WERI-Rb-1 (cell line): ENCODE measurements at regions not wholly inside any gene's neighbourhood (a gene's known extent, or its start where the extent isn't known, plus 50 kb on each side); places are given as distances from the start of the nearest gene placed in this dataset.

Experiments used
- DNase-seq: peaks from one replicate; pipeline ENCODE4 v3.0.0-alpha.2; 2020
- H3K27ac ChIP-seq: fragments of 250-450 bp; sonication (Bioruptor Pico); 2 replicates; pipeline ENCODE4 v1.5.1; 2020; ENCODE audit warnings: mild to moderate bottlenecking, moderate library complexity
- H3K27me3 ChIP-seq: fragments of 250-450 bp; sonication (Bioruptor Pico); 2 replicates; pipeline ENCODE4 v1.5.1; 2021; ENCODE audit warnings: mild to moderate bottlenecking, low read depth, moderate library complexity; ENCODE audit not compliant: insufficient read depth, severe bottlenecking
- H3K36me3 ChIP-seq: fragments of 250-450 bp; sonication (Bioruptor Pico); 2 replicates; pipeline ENCODE4 v1.5.1; 2020; ENCODE audit warnings: mild to moderate bottlenecking, moderate library complexity
- H3K4me3 ChIP-seq: 2 replicates; pipeline ENCODE4 v1.5.1; 2011; ENCODE audit warnings: low read depth, mild to moderate bottlenecking, control low read depth, low read length
- H3K9me3 ChIP-seq: fragments of 250-450 bp; sonication (Bioruptor Pico); 2 replicates; pipeline ENCODE4 v1.5.1; 2021; ENCODE audit warnings: mild to moderate bottlenecking, moderate library complexity; ENCODE audit not compliant: severe bottlenecking
- TF ChIP-seq, protein P1 (sequence below): IDR thresholded peaks from 2 replicates; pipeline ENCODE4 v1.5.1; 2011; ENCODE audit warnings: low read depth, mild to moderate bottlenecking, control low read depth, inconsistent platforms, low read length

DNA sequence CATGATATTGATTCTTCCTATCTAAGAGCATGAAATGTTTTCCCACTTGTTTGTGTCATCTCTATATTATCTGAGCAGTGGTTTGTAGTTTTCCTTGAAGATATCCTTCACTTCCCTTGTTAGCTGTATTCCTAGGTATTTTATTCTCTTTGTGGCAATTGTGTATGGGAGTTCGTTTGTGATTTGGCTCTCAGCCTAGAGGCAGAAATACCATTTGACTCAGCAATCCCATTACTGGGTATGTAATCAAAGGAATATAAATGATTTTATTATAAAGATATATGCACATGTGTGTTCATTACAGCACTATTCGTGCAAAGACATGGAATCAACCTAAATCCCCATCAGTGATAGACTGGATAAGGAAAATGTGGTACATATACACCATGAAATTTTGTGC is 172.7 kb upstream of the IL15 start:
- H3K9me3 ChIP-seq, result no peaks in the 10 kb centered on the region
- no peaks in the 10 kb centered on the region for H3K36me3 ChIP-seq
- no peak overlapping the region for H3K27ac ChIP-seq
- no peak overlapping the region for H3K4me3 ChIP-seq
- TF ChIP-seq, protein P1, sequence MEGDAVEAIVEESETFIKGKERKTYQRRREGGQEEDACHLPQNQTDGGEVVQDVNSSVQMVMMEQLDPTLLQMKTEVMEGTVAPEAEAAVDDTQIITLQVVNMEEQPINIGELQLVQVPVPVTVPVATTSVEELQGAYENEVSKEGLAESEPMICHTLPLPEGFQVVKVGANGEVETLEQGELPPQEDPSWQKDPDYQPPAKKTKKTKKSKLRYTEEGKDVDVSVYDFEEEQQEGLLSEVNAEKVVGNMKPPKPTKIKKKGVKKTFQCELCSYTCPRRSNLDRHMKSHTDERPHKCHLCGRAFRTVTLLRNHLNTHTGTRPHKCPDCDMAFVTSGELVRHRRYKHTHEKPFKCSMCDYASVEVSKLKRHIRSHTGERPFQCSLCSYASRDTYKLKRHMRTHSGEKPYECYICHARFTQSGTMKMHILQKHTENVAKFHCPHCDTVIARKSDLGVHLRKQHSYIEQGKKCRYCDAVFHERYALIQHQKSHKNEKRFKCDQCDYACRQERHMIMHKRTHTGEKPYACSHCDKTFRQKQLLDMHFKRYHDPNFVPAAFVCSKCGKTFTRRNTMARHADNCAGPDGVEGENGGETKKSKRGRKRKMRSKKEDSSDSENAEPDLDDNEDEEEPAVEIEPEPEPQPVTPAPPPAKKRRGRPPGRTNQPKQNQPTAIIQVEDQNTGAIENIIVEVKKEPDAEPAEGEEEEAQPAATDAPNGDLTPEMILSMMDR, result no peak
- no peaks in the 10 kb centered on the region for H3K27me3 ChIP-seq
- no peak for DNase-seq

DNA sequence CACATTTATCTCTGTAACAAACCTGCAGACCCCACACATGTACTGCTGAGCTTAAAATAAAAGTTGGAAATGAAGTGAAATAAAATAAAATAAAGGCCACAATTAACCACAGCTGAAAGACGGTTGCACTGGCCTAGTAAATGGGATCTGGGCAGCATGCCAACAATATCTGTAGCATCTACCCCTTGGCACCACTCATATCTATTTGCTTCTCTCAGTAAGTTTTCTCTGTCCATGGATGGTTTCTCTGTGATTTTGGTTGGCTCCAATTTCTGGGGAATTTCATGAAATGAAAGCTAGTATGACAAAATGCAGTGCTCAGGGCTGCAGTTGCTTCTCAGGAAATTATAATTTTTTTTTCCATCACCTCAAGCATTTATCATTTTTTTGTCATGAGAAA is 172.0 kb upstream of the IL15 start:
- no peaks in the 10 kb centered on the region for H3K27me3 ChIP-seq
- H3K27ac ChIP-seq, result no peak overlapping the region
- no peak overlapping the region for H3K4me3 ChIP-seq
- H3K9me3 ChIP-seq, result no peaks in the 10 kb centered on the region
- H3K36me3 ChIP-seq, result no peaks in the 10 kb centered on the region
- no peak for DNase-seq
- TF ChIP-seq, protein P1, result no peak

DNA sequence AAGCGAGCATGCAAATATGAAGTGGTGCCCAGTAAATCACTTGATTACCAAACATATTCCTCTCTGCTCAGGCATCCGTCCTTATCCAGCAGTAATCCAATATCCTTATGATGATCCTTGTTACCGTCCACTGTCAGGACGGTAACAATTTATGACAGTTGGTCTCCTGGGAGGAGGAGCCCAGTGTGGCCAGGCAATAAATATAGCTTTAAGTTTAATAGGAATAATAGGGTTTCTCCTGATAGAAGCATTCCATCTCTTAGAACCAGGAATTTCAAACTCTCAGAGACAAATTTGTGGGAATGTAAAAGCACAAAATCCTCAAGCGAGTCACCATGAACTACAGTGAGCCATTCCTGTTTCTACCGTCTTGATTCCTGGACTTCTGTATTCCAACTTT is 171.2 kb upstream of the IL15 start:
- Histone ChIP-seq H3K27ac (no peak overlapping the region), H3K4me3 (no peak overlapping the region), H3K9me3 (no peaks in the 10 kb centered on the region), H3K27me3 (no peaks in the 10 kb centered on the region), H3K36me3 (no peaks in the 10 kb centered on the region)
- DNase-seq, result no peak
- TF ChIP-seq, protein P1, result no peak

DNA sequence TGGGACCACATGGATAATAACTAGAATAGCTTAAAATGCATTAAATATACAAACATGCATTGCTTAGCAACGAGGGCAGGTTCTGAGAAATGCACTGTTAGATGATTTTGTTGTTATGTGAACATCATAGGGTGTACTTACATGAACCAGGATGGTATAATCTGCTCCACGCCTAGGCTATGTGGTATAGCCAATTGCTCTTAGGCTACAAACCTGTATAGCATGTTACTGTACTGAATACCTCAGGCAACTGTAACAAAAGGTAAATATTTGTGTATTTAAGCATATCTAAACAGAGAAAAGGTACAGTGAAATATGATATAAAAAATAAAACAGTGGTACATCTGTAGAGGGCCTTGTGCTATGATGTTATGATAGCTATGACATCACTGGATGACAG is 169.2 kb upstream of the IL15 start:
- DNase-seq, result no peak
- Histone ChIP-seq H3K36me3 (no peaks in the 10 kb centered on the region), H3K27ac (no peak overlapping the region), H3K9me3 (no peaks in the 10 kb centered on the region), H3K4me3 (no peak overlapping the region), H3K27me3 (no peaks in the 10 kb centered on the region)
- TF ChIP-seq, protein P1, result no peak

DNA sequence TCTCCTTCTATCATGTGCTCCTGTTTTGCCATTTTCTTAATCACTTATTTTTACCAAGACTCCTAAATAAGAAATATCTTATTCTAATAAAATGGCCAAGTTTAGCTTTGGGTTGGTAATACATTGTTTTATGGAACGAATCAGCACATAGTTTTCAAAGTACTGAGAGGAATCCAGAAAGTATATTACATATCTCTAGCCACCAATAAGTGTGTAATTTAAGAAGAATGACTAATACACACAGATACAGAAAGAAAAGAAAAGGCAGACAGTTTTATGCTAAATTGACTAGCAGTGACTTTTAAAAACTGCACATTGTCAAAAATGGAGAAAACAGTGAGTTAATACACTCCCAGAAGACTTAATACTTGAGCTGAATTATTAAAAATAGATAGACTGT is 167.0 kb upstream of the IL15 start:
- DNase-seq, result no peak
- Histone ChIP-seq H3K4me3 (no peak overlapping the region), H3K27ac (no peak overlapping the region), H3K9me3 (no peaks in the 10 kb centered on the region), H3K27me3 (no peaks in the 10 kb centered on the region), H3K36me3 (no peaks in the 10 kb centered on the region)
- TF ChIP-seq, protein P1, result no peak

DNA sequence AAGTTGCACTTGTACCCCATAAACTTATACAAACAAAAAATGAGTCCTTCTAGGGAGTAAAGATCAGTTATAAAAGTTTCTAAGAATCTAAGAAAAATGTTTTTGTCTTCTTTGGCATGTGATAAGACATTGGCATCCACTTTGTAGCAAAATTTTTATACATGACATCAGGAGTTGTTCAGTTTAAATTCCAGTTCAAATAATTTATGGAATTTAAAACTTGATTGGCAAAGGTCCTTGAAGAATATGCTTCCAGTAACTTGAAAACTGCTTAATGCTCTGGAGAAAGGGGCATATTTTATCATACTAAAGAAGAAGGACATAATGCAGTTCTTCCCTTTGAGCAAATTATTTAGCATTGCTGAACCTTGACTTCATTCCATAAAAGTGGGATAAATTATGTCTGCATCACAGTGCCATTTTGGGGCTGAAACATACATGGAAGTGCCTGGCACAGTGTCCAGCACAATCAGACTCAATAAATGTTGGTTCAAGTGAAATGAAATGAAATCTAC is 163.3 kb upstream of the IL15 start:
- Histone ChIP-seq H3K4me3 (no peak overlapping the region), H3K9me3 (no peaks in the 10 kb centered on the region), H3K27me3 (no peaks in the 10 kb centered on the region), H3K36me3 (no peaks in the 10 kb centered on the region), H3K27ac (no peak overlapping the region)
- TF ChIP-seq, protein P1, result no peak
- no peak for DNase-seq
